H1 (cell line): ENCODE measurements at regions not wholly inside any gene's neighbourhood (a gene's known extent, or its start where the extent isn't known, plus 50 kb on each side); places are given as distances from the start of the nearest gene placed in this dataset.

Source experiments
- BCL11A ChIP-seq, 2 experiments: IDR thresholded peaks; one replicate each; pipeline ENCODE4 v1.6.1; 2011; ENCODE audit warnings: low read depth in 2 of 2, low read length in 2 of 2, mild to moderate bottlenecking in 2 of 2
- CTCF ChIP-seq, 3 experiments: IDR thresholded peaks; 1 replicate in 2 of 3; 2 replicates in 1 of 3; pipeline versions ENCODE4 v1.5.1 to v1.6.1; 2011; ENCODE audit warnings: low read length in 3 of 3, mild to moderate bottlenecking in 3 of 3, inconsistent platforms in 2 of 3, low read depth in 1 of 3, moderate library complexity in 1 of 3; ENCODE audit not compliant: insufficient read depth in 1 of 3; ENCODE audit errors: control extremely low read depth in 1 of 3
- FOSL1 ChIP-seq: IDR thresholded peaks from 2 replicates; pipeline ENCODE4 v1.6.1; 2011; ENCODE audit warnings: mild to moderate bottlenecking, low read depth, low read length, moderate library complexity; ENCODE audit not compliant: insufficient read depth
- KDM1A ChIP-seq: fragments of 200-600, 300-600 bp; sonication (generic); IDR thresholded peaks from 2 replicates; pipeline ENCODE4 v1.7.1; 2016; ENCODE audit warnings: mild to moderate bottlenecking, low read length, borderline replicate concordance
- MAX ChIP-seq: IDR thresholded peaks from 2 replicates; pipeline ENCODE4 v1.6.1; 2012; ENCODE audit warnings: inconsistent platforms
- NANOG ChIP-seq: IDR thresholded peaks from 2 replicates; pipeline ENCODE4 v1.6.1; 2011; ENCODE audit warnings: low read length, low read depth, mild to moderate bottlenecking, inconsistent platforms; ENCODE audit not compliant: insufficient read depth, poor library complexity, severe bottlenecking
- POLR2A ChIP-seq, 2 experiments: IDR thresholded peaks; 1 replicate in 1 of 2; 2 replicates in 1 of 2; pipeline ENCODE4 v1.6.1; 2011; ENCODE audit warnings: low read depth in 2 of 2, low read length in 2 of 2, mild to moderate bottlenecking in 2 of 2; ENCODE audit errors: control extremely low read depth in 1 of 2
- RAD21 ChIP-seq, 2 experiments: IDR thresholded peaks in 1 of 2; conservative IDR thresholded peaks in 1 of 2; 2 replicates each; pipeline ENCODE4 v1.6.1; 2011; ENCODE audit warnings: low read depth in 2 of 2, low read length in 2 of 2, improper control_type of control experiment in 1 of 2, inconsistent platforms in 1 of 2, mild to moderate bottlenecking in 1 of 2, moderate library complexity in 1 of 2
- RFX5 ChIP-seq: IDR thresholded peaks from 2 replicates; pipeline ENCODE4 v1.6.1; 2011; ENCODE audit warnings: low read depth, low read length, improper control_type of control experiment, borderline replicate concordance
- RXRA ChIP-seq: IDR thresholded peaks from 2 replicates; pipeline ENCODE4 v1.6.1; 2011; ENCODE audit warnings: low read depth, mild to moderate bottlenecking, low read length, moderate library complexity; ENCODE audit not compliant: insufficient read depth
- SP1 ChIP-seq: IDR thresholded peaks from 2 replicates; pipeline ENCODE4 v1.6.1; 2011; ENCODE audit warnings: low read depth, low read length
- TEAD4 ChIP-seq: IDR thresholded peaks from 2 replicates; pipeline ENCODE4 v1.6.1; 2012; ENCODE audit warnings: low read depth, low read length, inconsistent platforms, mixed read lengths
- YY1 ChIP-seq: IDR thresholded peaks from 2 replicates; pipeline ENCODE4 v1.6.1; 2011; ENCODE audit warnings: low read depth, mild to moderate bottlenecking, low read length

- no peak for TF ChIP-seq CTCF (IDR thresholded peaks at IDR 0.05; ENCODE audit: control extremely low read depth in 1 of 3, insufficient read depth in 1 of 3, low read depth in 1 of 3, low read length in 3 of 3)
- no peak for TF ChIP-seq YY1
- no peak for TF ChIP-seq RFX5
- no peak for TF ChIP-seq FOSL1
- TF ChIP-seq SP1, result no peak
- no peak for TF ChIP-seq NANOG
- no peak for TF ChIP-seq TEAD4
- no peak for TF ChIP-seq BCL11A (IDR thresholded peaks at IDR 0.05; ENCODE audit: low read depth in 2 of 2, low read length in 2 of 2)
- TF ChIP-seq POLR2A (IDR thresholded peaks at IDR 0.05; ENCODE audit: control extremely low read depth in 1 of 2, low read depth in 2 of 2, low read length in 2 of 2), result no peak
- TF ChIP-seq RAD21 (IDR thresholded peaks at IDR 0.05 in 1 of 2, conservative IDR thresholded peaks at IDR 0.05 in 1 of 2; ENCODE audit: low read depth in 2 of 2, low read length in 2 of 2), result no peak
- no peak for TF ChIP-seq RXRA
- no peak for TF ChIP-seq KDM1A
- no peak for TF ChIP-seq MAX
Measured at GRCh38 chr19:23528376-23528775, 133.1 kb upstream of the ZNF91 start.
